UCSD-AML1 (cell line): ENCODE measurements at regions not wholly inside any gene's neighbourhood (a gene's known extent, or its start where the extent isn't known, plus 50 kb on each side); places are given as distances from the start of the nearest gene placed in this dataset.

Experiments
- DNase-seq: peaks from one replicate; lab custom pipeline; 2025; ENCODE audit not compliant: unreplicated experiment; lab: John Stamatoyannopoulos, UW

GRCh38 chr2:65512783-65513182 is 80.4 kb upstream of the SPRED2 start:
- no peak for DNase-seq

DNA sequence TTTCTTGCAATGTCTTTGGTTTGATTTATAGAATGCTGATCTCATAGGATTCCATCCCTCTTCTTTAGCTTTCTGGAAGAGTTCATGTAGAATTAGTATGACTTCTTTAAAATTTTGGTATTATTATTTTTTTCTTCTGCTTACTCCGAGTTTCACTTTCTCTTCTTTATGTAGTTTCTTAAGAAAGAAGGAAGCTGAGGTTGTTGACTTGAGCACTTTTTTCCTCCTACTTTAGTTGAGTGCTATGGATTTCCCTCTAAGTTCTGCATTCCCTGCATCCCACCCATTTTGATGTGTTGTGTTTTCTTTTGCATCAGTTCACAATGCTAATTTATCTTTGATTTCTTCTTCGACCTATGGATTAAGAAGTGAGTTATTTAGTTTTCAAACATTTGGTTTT is 78.9 kb upstream of the SPRED2 start:
- DNase-seq: no peak

DNA sequence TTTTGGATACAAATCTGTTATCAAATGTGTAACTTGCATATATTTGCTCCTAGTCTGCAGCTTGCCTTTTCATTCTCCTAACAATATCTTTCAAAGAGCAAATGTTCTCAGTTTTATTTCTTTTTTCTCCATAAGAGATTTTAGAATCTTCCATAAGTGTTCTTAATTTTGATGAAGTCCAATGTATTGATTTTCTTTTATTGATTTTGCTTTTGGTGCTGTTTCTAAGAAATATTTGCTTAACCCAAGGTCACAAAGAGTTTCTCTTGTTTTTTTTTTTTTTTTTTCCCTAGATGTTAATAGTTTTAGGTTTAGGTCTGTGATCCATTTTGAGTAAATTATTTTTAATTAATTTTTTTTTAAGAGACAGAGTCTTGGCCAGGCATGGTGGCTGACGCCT is 75.8 kb upstream of the SPRED2 start:
- no peak for DNase-seq

DNA sequence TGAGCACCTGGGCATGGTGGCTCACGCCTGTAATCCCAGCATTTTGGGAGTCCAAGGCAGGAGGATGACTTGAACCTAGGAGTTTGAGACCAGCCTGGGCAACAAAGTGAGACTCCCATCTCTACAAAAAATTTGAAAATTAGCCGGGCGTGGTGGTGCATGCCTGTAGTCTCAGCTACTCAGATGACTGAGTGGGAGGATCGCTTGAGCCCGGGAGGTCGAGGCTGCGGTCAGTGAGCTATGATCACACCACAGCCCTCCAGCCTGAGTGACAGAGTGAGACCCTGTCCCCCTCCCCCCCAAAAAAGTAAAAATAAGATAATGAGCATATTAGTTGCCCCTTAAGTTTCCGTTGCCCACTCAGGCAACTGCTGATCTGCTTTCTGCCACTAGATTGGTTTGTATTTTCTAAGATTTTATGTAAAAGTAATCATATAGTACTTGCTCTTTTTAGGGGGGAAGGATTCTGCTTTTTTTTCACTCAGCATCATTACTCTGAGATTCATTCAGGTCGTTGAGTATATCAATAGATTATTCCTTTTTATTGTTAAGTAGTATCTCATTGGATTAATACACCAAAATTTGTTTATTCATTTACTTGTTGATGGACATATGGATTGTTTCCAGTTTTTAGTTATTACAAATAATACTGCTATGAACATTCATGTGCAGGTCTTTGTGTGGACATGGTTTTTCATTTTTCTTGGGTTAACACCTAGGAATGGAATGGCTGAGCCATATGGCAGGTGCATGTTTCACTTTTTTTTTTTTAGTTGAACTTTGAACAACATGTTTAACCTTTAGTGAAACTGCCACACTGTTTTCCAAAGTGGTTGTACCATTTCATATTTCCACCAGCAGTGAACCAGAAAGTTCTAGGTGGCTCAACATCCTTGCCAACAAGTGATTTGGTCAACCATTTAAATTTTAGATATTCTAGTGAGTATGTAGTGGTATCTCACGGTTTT is 75.0 kb upstream of the SPRED2 start:
- DNase-seq: no peak

DNA sequence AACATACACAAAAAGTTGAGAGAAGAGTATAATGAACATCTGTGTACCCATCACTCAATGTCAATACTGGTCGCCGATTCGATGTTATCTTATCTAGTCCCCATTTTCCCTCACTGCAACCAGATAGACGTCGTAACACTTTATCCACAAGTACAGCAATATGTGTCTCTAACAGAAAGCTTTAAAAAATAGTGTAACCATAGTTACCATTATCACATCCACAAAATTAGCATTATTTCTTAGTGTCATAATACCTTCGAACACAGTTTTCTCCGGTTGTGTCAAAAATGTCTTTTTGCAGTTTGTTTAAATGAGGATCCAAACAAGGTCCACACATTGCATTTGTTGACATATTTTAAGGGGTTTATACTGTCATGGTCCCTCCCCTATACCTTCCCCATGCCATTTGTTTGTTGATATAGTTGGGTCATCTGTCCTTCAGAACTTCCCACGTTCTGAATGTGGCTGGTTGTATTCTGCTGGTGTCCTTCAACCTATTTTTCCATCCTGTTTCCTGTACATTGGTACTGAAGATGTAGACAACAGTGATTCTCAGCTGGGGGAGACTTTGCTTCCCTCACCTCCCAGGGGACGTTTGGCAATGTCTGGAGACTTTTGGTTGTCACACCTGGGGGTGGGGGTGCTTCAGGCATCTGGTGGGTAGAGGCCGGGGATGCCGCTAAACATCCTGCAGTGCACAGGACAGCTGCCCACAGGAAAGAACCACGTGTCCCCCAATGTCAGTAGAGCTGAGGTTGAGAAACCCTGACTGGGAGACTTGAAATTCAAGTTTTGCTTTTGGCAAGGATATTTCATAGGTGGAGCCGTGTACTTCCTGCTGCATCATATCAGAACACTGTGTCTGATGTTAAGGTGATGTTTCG is 72.7 kb upstream of the SPRED2 start:
- DNase-seq: no peak

DNA sequence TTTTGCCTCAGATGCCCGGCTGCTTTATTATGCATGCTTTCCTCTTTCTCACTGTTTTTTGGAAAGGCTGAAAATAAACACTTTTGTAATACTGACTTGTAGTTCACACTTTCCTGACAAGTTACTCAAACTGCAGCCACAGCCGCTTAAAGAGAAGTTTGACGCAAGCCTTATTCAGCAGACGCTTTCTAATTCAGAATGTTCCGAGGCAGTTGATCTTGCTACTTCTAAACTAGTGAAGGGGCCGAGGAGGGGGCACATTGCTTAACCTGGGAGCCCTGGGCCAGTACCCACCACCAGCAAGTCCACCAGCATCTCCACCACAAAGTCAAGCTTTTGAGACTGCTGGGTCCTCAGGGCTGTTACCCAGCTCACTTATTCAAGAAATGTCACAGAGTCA is 71.8 kb upstream of the SPRED2 start:
- no peak for DNase-seq

DNA sequence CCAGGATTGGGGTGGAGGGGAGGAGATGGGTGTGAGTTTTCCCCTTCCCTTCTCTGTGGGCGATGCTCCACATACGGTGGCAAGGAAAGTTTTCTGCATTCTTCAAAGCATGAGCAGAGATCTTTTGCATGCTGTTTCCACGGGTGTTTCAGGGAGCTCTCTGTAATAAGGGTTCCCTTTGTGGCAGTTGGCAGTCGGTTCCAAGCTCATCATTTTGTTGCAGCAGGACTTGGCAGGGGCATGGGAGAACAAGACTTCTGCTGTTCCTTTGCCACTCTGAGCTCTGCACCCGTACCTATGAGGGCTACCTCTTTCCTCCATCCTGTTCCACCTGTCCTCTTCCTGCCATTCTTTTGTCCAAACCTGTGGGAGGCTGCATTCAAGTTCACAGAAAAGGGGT is 71.3 kb upstream of the SPRED2 start:
- DNase-seq: no peak

DNA sequence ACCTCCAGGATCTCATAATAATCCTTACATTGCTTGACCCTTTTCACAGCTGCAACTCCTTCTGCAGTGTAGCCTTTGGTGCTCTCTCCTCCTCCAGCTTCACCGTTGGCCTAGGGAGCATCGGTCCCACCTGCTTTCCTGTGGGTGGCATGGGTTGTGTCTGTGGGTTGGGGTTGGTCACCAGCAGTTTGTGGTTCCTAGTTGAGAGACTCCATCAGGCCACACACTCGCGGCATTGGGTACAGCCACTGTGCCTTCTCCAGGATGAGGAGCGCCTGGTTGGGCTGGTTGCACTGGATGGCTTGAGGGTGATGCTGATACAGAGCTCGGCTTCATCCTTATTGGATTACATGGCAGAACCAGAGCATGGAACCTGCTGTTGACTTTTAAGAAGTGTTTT is 69.4 kb upstream of the SPRED2 start:
- no peak for DNase-seq

GRCh38 chr2:65501074-65501473 is 68.7 kb upstream of the SPRED2 start:
- no peak for DNase-seq

- DNase-seq: no peak
Measured at GRCh38 chr2:65500310-65501040, 68.1 kb upstream of the SPRED2 start.

- DNase-seq: peak; percentile 46
Measured at GRCh38 chr2:65499216-65499615, 66.8 kb upstream of the SPRED2 start.

DNA sequence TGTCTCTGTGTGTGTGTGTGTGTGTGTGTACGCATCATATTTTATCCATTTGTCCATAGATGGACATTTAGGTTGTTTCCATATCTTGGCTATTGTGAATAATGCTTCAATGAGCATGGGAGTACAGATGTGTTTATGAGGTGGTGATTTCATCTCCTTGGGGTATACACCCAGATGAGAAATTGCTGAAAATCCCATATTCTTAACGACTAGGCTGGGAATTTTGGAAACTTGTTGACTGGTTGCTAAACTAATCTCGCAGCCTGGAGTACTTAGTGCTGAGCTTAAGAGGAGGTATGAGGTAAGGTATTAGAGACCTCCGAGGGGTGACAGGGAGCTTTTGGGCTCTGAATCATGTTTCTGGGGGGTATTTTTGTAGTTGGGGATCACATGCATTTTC is 66.0 kb upstream of the SPRED2 start:
- DNase-seq: no peak

- DNase-seq: no peak
Measured at GRCh38 chr2:65495251-65495877, 63.0 kb upstream of the SPRED2 start.

- DNase-seq: no peak
Measured at GRCh38 chr2:65494078-65494477, 61.7 kb upstream of the SPRED2 start.

GRCh38 chr2:65491381-65491905 is 59.0 kb upstream of the SPRED2 start:
- DNase-seq: no peak

- no peak for DNase-seq
Measured at GRCh38 chr2:65490222-65490621, 57.8 kb upstream of the SPRED2 start.

DNA sequence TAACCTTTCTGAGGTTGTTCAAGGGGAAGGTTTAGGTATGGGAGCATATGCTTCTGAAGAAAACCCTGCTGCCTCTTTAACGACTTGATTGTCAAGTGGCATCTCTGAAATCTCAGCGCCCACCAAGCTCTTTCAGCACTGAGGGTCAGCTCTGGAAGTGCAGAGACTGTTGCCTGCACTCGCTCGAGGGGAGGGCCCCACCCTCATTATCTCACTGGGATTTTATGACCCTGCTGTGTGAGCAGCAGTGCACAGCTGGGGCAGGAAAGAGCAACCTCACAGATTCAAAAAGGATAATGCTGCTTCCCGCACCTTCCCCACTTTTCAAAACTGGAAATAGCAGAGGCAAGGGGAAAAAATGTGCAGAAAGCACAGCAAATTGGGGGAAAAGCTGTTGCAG is 56.9 kb upstream of the SPRED2 start:
- DNase-seq: no peak

DNA sequence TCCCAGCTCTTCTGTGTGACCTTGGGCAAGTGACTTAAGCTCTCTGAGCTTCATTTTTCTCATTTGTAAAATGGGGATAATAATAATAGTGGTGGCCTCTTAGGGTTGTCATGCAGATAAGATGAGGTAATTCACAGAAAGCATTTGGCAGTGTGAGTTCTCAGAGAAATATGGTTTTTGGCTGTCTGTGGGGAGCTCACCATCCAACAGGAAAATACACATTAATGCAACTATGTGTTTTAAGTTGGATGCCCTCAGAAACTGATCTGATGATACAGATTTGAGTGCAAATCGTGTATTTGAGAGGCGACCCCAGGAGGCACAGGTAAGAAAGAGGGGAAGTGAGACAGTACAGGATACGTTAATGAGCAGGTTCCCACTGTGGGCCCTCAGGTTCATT is 56.1 kb upstream of the SPRED2 start:
- DNase-seq: no peak

DNA sequence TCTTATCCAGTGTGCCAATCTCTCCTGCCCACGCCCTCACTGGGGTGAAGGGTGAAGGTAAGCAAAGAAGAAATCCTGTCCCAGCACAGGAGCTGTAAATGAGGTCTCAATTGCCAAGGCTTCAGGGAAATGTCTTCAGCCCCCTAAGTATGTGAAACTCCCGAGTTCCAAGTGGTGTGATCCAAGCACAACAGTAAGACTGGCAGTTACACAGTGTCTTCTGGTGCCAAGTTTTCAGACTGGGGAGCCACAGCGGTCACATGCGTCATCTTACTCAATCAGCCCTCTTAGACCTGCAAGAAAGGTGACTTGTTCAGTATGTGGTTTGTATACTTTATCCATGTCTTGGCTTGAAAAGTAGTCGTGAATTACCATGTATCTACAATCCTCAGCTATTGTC is 55.0 kb upstream of the SPRED2 start:
- DNase-seq: no peak

DNA sequence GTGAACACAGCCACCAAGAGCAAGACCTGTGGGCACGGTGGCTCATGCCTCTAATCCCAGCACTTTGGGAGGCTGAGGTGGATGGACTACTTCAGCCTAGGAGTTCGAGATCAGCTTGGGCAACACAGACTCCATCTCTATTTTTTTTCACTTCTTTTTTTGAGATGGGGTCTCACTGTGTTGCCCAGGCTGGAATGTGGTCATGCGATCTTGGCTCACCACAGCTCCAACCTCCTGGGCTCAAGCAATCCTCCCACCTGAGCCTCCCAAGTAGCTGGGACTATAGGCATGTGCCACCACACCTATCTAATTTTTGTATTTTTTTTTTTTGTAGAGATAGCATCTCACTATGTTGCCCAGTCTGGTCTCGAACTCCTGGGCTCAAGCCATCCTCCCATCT is 54.4 kb upstream of the SPRED2 start:
- DNase-seq: no peak

- DNase-seq: no peak
Measured at GRCh38 chr2:65486282-65486681, 53.9 kb upstream of the SPRED2 start.
